ENCODE measurements at regions not wholly inside any gene's neighbourhood (a gene's known extent, or its start where the extent isn't known, plus 50 kb on each side); places are given as distances from the start of the nearest gene placed in this dataset.

DNA sequence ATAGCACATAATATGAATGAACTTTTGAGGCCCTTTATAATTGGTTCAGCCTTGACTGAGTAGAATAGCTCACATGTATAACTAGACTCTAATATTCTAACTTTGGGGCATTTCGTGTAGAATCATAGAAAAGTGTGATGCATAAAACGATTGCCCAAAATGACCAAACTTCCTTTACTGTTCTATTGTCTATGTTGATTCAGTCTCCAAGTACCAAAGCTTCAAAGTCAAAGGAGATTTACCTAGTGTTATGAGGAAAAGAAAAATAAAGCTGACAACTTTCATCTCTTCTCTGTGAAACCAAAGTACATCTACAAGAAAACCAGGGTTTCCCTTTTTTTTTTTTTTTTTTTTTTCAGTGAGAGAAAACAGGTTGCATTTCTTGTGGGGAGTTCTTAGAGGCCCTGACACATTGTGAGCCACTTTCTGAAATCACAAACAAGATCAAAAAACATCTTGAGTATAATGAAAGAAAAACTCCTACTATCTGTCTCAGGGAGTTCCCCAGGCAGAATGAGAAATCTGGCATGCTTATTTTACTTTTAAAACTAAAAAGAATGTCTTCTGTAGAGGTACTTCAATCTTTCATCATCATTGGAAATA is 183.4 kb downstream of the TNFSF18 start:
- peaks cover 10% of the 10 kb centered on the region; the same call in 1 of the 2 replicates for H3F3A ChIP-seq (ENCODE audit: insufficient read depth, low read length)
- DNase-seq: peak; percentile 68
- no peaks in the 10 kb centered on the region; the same call in 1 of the 2 replicates for H4K20me1 ChIP-seq (ENCODE audit: insufficient read depth, low read length)
- no peak overlapping the region for H3K4me2 ChIP-seq (ENCODE audit: low read depth, low read length)
- no peaks in the 10 kb centered on the region for H3K9me3 ChIP-seq (replicated peaks; ENCODE audit: insufficient read depth, low read length)
- TF ChIP-seq EZH2phosphoT487 (IDR thresholded peaks at IDR 0.05; ENCODE audit: low read length) (no peak), EZH2 (optimal IDR thresholded peaks at IDR 0.05; ENCODE audit: low read depth, low read length) (no peak)
- TF ChIP-seq, protein P1, sequence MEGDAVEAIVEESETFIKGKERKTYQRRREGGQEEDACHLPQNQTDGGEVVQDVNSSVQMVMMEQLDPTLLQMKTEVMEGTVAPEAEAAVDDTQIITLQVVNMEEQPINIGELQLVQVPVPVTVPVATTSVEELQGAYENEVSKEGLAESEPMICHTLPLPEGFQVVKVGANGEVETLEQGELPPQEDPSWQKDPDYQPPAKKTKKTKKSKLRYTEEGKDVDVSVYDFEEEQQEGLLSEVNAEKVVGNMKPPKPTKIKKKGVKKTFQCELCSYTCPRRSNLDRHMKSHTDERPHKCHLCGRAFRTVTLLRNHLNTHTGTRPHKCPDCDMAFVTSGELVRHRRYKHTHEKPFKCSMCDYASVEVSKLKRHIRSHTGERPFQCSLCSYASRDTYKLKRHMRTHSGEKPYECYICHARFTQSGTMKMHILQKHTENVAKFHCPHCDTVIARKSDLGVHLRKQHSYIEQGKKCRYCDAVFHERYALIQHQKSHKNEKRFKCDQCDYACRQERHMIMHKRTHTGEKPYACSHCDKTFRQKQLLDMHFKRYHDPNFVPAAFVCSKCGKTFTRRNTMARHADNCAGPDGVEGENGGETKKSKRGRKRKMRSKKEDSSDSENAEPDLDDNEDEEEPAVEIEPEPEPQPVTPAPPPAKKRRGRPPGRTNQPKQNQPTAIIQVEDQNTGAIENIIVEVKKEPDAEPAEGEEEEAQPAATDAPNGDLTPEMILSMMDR (IDR thresholded peaks at IDR 0.05; ENCODE audit: low read length): no peak
- no peaks in the 10 kb centered on the region for H3K36me3 ChIP-seq (replicated peaks; ENCODE audit: insufficient read depth, low read length)
- H3K27ac ChIP-seq (ENCODE audit: low read length): no peak overlapping the region
- peaks cover 12% of the 10 kb centered on the region; the same call in 1 of the 2 replicates for H3K27me3 ChIP-seq (replicated peaks; ENCODE audit: insufficient read depth, low read length)
- H3K79me2 ChIP-seq (ENCODE audit: low read length): no peaks in the 10 kb centered on the region
- H2AFZ ChIP-seq (ENCODE audit: low read length): no peak overlapping the region
- no peak overlapping the region for H3K9ac ChIP-seq (ENCODE audit: low read length)
- no peaks in the 10 kb centered on the region for H3K9me2 ChIP-seq (replicated peaks; ENCODE audit: insufficient read depth, low read length)
- 0 out of 2 replicates have a peak, but pooled peaks cover 3% of the 10 kb centered on the region for H3K4me1 ChIP-seq (ENCODE audit: low read length)
- no peak overlapping the region for H3K4me3 ChIP-seq (ENCODE audit: low read length)

DNA sequence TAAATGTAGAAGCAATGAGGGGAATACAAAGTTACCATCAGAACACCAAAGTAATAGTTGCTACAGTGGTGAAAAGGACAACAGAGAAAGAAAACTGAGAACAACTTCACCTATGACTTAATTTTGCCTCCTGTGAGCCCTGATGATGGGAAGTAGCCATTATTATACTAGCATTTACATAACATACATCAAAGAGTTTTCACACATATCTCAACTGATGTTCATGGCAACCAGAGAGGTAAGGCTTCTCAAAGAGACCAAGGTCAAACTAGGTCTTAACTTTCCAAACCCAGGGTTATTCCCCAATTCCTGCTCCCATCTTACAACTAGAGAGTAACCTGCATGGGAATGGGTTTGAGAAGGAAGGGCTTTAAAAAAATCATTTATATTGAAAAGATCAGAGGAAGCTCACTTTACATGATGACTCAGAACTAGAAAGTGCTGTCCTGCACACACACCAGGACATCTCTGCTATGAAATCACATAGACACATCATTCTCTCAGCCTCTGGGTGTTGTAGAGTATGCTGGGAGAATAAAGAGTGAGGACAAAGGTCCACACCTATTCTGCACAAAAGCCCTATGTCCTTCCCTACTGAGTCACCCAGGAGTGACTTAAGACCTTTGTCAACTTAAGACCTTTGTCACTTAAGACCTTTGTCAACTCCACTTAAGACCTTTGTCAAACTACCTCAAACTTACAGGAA is 179.7 kb downstream of the TNFSF18 start:
- no peaks in the 10 kb centered on the region for H3K9me2 ChIP-seq (replicated peaks; ENCODE audit: insufficient read depth, low read length)
- peaks cover 14% of the 10 kb centered on the region for H3K4me1 ChIP-seq (ENCODE audit: low read length)
- H3K79me2 ChIP-seq (ENCODE audit: low read length): no peaks in the 10 kb centered on the region
- TF ChIP-seq EZH2phosphoT487 (IDR thresholded peaks at IDR 0.05; ENCODE audit: low read length) (no peak), EZH2 (optimal IDR thresholded peaks at IDR 0.05; ENCODE audit: low read depth, low read length) (no peak)
- TF ChIP-seq, protein P1 (IDR thresholded peaks at IDR 0.05; ENCODE audit: low read length): no peak
- H3K27ac ChIP-seq (ENCODE audit: low read length): no peak overlapping the region
- H3K27me3 ChIP-seq (replicated peaks; ENCODE audit: insufficient read depth, low read length): peaks cover 17% of the 10 kb centered on the region
- H2AFZ ChIP-seq (ENCODE audit: low read length): no peak overlapping the region
- H3K4me2 ChIP-seq (ENCODE audit: low read depth, low read length): no peak overlapping the region
- H3F3A ChIP-seq (ENCODE audit: insufficient read depth, low read length): peaks cover 10% of the 10 kb centered on the region; the same call in 1 of the 2 replicates
- no peak overlapping the region for H3K4me3 ChIP-seq (ENCODE audit: low read length)
- peaks cover under 1% of the 10 kb centered on the region; the same call in 1 of the 2 replicates for H4K20me1 ChIP-seq (ENCODE audit: insufficient read depth, low read length)
- DNase-seq: peak; percentile 30
- H3K9ac ChIP-seq (ENCODE audit: low read length): no peak overlapping the region
- no peaks in the 10 kb centered on the region for H3K9me3 ChIP-seq (replicated peaks; ENCODE audit: insufficient read depth, low read length)
- no peaks in the 10 kb centered on the region for H3K36me3 ChIP-seq (replicated peaks; ENCODE audit: insufficient read depth, low read length)

DNA sequence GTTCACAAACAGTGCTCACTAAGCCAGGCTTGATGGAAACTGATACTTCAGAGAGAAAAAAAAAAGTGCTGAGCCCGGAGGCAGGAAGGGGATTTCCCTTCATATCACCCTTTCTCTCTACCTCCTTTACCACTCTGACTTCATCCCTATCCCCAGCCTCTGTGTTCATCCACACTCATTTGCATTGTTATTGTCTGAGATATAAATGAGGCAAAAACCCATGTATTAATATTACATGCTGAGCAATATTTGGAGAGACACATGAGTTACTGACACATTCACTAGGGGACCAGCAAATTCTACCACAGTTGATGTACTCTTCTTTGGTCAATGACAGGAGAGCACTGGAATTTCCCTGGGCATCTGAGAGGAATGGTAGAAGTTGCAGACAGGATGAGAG is 175.8 kb downstream of the TNFSF18 start:
- Histone ChIP-seq H3K27ac (ENCODE audit: low read length) (no peak overlapping the region), H2AFZ (ENCODE audit: low read length) (no peak overlapping the region), H3F3A (ENCODE audit: insufficient read depth, low read length) (0 out of 2 replicates have a peak, but pooled peaks cover 4% of the 10 kb centered on the region), H3K9me3 (replicated peaks; ENCODE audit: insufficient read depth, low read length) (no peaks in the 10 kb centered on the region), H3K4me1 (ENCODE audit: low read length) (peaks cover 11% of the 10 kb centered on the region), H3K4me2 (ENCODE audit: low read depth, low read length) (peak overlapping the region; percentile 2; the same call in 1 of the 2 replicates), H3K9ac (ENCODE audit: low read length) (no peak overlapping the region), H3K4me3 (ENCODE audit: low read length) (no peak overlapping the region), H3K36me3 (replicated peaks; ENCODE audit: insufficient read depth, low read length) (no peaks in the 10 kb centered on the region), H4K20me1 (ENCODE audit: insufficient read depth, low read length) (0 out of 2 replicates have a peak, but pooled peaks cover 3% of the 10 kb centered on the region), H3K27me3 (replicated peaks; ENCODE audit: insufficient read depth, low read length) (peaks cover 24% of the 10 kb centered on the region), H3K79me2 (ENCODE audit: low read length) (no peaks in the 10 kb centered on the region), H3K9me2 (replicated peaks; ENCODE audit: insufficient read depth, low read length) (no peaks in the 10 kb centered on the region)
- TF ChIP-seq, protein P1 (IDR thresholded peaks at IDR 0.05; ENCODE audit: low read length): no peak
- TF ChIP-seq EZH2 (optimal IDR thresholded peaks at IDR 0.05; ENCODE audit: low read depth, low read length) (no peak), EZH2phosphoT487 (IDR thresholded peaks at IDR 0.05; ENCODE audit: low read length) (no peak)
- DNase-seq: peak; percentile 77

All from MM.1S (cell line).